Heart left ventricle (tissue), 16 donors: ENCODE measurements at regions not wholly inside any gene's neighbourhood (a gene's known extent, or its start where the extent isn't known, plus 50 kb on each side); places are given as distances from the start of the nearest gene placed in this dataset.

Experiments used
- ATAC-seq, 4 donors: fragments of 200-7000 bp; cut with Tn5 transposase; one replicate each; pipeline ENCODE4 v1.9.1; 2020 to 2022; ENCODE audit warnings: moderate library complexity in 4 of 4, mild to moderate bottlenecking in 3 of 4, moderate number of reproducible peaks in 1 of 4
- DNase-seq, 5 donors: peaks; one replicate each; pipeline ENCODE4 v3.0.0-alpha.2; 2020
- H3K27ac ChIP-seq, 12 donors: fragments of 200-600 bp; sonication (generic) in 4 of 12; one replicate each; pipeline versions ENCODE4 v1.5.0 to v1.8.0; 2016 to 2022; ENCODE audit warnings: mild to moderate bottlenecking in 2 of 12
- H3K27me3 ChIP-seq, 9 donors: fragments of 200-600 bp; sonication (generic) in 2 of 9; one replicate each; pipeline versions ENCODE4 v1.5.1 to v1.8.0; 2016 to 2022; ENCODE audit warnings: mild to moderate bottlenecking in 3 of 9
- H3K36me3 ChIP-seq, 9 donors: fragments of 200-600 bp; sonication (generic) in 2 of 9; one replicate each; pipeline versions ENCODE4 v1.5.0 to v1.8.0; 2018 to 2022; ENCODE audit warnings: mild to moderate bottlenecking in 2 of 9
- H3K4me1 ChIP-seq, 12 donors: fragments of 200-600 bp; sonication (generic) in 4 of 12; one replicate each; pipeline versions ENCODE4 v1.5.0 to v1.8.0; 2016 to 2022; ENCODE audit warnings: mild to moderate bottlenecking in 3 of 12
- H3K4me3 ChIP-seq, 12 donors: fragments of 200-600 bp; sonication (generic) in 4 of 12; one replicate each; pipeline versions ENCODE4 v1.5.0 to v1.8.0; 2017 to 2022; ENCODE audit warnings: mild to moderate bottlenecking in 9 of 12, moderate library complexity in 4 of 12
- H3K9me3 ChIP-seq, 12 donors: fragments of 200-600 bp; sonication (generic) in 4 of 12; one replicate each; pipeline versions ENCODE4 v1.5.0 to v1.8.0; 2016 to 2022; ENCODE audit warnings: mild to moderate bottlenecking in 1 of 12
- POLR2A ChIP-seq, 2 donors: fragments of 450-650 bp; IDR thresholded peaks; one replicate each; pipeline ENCODE4 v1.6.1; 2017; ENCODE audit warnings: antibody characterized with exemption in 2 of 2, mild to moderate bottlenecking in 2 of 2, moderate library complexity in 2 of 2
- WGBS, 4 donors: extraction: QIAGEN DNeasy Blood & Tissue Kit in 2 of 4; methylation state at CpG; one replicate each; pipeline versions ENCODE4 v1.1.5 to v1.1.7; 2013 to 2018; 5-methylcytosine and 5-hydroxymethylcytosine counted together
- intact Hi-C, 10 donors: fragments of 100-400 bp; cut with DNase I; formaldehyde crosslinking; loops; one replicate each; pipeline versions ENCODE4 v1.11.1 to v1.14.2; 2022
- TF ChIP-seq, protein P1 (sequence below), 12 donors: fragments of 200-600 bp; sonication (generic) in 4 of 12; IDR thresholded peaks; one replicate each; pipeline versions ENCODE4 v1.5.0 to v1.8.0; 2018 to 2022; ENCODE audit warnings: antibody characterized with exemption in 12 of 12, mild to moderate bottlenecking in 5 of 12
- donor health status: ischemic (EF 13 %, LVEDD 7.1; RV severe dilation, severe dysfunction).
- donor health status: healthy with polysubstance abuse.
- donor health status: DM: no; HTN: yes; CAD: no.
- donor health status: DM: no; HTN: no; CAD: no.
- donor health status: ischemic (EF 25% LVEDD 6.9; RV normal size, moderate dysfunction).
- donor health status: ischemic (EF 25% LVEDD 5.7; RV mildly dilated, moderate dysfunction).
- donor health status: healthy.
- donor health status: DM: yes; HTN: yes; CAD: no.
- donor health status: ischemic (EF 35%, LVEDD 5.7; RV mildly dilated, moderate dysfunction).
- donor health status: nonischemic (EF 11% LVEDD 7.7; RV severe dilation, severe dysfunction).
- donor health status: DM: yes; HTN: yes; CAD: no.
- donor health status: PGD.
- donor health status: ischemic (EF 29% LVEDD 5.4; RV normal size, mild dysfunction).
- donor health status: nonischemic (EF 23%, LVEDD 6.1; RV moderate dilation, normal function).

DNA sequence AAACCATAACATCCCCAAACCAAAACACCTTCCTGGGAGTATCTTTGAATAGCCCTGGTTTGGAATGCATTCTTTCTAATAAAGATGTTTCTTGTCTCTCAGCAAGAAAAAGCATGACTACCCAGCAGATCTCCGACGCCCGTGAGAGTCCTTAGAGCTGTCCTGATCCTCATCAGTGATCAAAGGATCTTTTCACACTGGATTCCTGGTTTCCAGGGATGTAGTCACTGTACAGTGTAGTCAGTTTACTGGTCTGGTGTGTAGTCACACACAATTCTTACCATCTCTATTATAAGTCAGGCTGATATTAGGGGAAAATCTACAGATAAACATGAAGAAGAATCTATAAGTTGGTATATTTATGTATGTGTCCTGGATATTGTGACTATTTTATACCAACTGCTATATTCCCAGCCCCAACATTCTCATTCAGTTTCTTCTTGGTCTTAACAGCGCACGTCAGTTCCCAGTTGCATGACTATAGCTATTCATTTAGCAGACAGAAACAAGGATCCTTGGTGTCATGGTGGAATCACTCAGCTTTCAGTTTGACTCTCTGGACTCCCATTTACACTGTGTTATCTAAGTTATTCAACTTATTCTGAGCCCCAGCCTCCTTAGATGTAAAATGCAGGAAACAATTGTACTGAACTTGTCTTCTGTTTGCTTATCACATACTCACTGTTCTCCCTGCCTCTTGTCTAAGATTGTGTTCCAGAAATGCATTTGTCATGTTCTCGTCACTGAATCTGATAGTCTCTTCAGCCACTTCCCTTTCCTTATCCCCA is 68.3 kb downstream of the SLIT2 start:
- no peaks in the 10 kb centered on the region for H3K4me1 ChIP-seq
- no peaks in the 10 kb centered on the region for H3K9me3 ChIP-seq
- no peak overlapping the region for H3K27ac ChIP-seq
- TF ChIP-seq POLR2A (IDR thresholded peaks at IDR 0.05) = no peak
- TF ChIP-seq, protein P1, sequence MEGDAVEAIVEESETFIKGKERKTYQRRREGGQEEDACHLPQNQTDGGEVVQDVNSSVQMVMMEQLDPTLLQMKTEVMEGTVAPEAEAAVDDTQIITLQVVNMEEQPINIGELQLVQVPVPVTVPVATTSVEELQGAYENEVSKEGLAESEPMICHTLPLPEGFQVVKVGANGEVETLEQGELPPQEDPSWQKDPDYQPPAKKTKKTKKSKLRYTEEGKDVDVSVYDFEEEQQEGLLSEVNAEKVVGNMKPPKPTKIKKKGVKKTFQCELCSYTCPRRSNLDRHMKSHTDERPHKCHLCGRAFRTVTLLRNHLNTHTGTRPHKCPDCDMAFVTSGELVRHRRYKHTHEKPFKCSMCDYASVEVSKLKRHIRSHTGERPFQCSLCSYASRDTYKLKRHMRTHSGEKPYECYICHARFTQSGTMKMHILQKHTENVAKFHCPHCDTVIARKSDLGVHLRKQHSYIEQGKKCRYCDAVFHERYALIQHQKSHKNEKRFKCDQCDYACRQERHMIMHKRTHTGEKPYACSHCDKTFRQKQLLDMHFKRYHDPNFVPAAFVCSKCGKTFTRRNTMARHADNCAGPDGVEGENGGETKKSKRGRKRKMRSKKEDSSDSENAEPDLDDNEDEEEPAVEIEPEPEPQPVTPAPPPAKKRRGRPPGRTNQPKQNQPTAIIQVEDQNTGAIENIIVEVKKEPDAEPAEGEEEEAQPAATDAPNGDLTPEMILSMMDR (IDR thresholded peaks at IDR 0.05) = no peak
- H3K27me3 ChIP-seq = no peaks in the 10 kb centered on the region
- DNase-seq (no peak), ATAC-seq (no peak)
- 66 to 72% (median 70%) methylated on average over 6 of the region's 6 CpGs for WGBS, 4 donors
- intact Hi-C loops = loop anchor here in 1 of 10 donors (10.0 kb wide), 1 partner anchor 225 kb away; no protein-coding TSS in a partner anchor
- H3K4me3 ChIP-seq = no peak overlapping the region
- no peaks in the 10 kb centered on the region for H3K36me3 ChIP-seq

DNA sequence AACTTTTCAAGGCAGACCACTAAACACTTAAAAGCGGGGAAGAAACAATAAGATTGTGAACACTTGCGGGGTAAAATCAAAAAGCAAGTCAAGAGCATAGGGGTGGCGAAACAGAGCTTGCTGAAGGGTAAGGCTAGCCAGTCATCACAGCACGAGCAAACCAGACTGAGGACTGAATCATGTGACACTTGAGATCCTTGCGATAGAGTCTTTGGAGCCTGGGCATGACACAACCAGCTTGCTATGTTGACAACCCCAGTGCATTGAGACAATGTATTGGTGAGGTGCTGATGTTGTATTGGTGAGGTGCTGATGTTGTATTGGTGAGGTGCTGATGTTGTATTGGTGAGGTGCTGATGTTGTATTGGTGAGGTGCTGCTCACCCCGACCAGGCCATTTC is 72.3 kb downstream of the SLIT2 start:
- intact Hi-C loops = no loop called here
- TF ChIP-seq, protein P1 (IDR thresholded peaks at IDR 0.05) = no peak
- no peak overlapping the region for H3K4me3 ChIP-seq
- H3K27me3 ChIP-seq = no peaks in the 10 kb centered on the region
- DNase-seq (no peak), ATAC-seq (no peak)
- 64 to 74% (median 72%) methylated on average over 6 of the region's 6 CpGs for WGBS, 4 donors
- no peak overlapping the region for H3K27ac ChIP-seq
- H3K36me3 ChIP-seq = no peaks in the 10 kb centered on the region
- H3K9me3 ChIP-seq = no peaks in the 10 kb centered on the region
- H3K4me1 ChIP-seq = peaks cover 0 to 4% (median 0%) of the 10 kb centered on the region in 12 donors

DNA sequence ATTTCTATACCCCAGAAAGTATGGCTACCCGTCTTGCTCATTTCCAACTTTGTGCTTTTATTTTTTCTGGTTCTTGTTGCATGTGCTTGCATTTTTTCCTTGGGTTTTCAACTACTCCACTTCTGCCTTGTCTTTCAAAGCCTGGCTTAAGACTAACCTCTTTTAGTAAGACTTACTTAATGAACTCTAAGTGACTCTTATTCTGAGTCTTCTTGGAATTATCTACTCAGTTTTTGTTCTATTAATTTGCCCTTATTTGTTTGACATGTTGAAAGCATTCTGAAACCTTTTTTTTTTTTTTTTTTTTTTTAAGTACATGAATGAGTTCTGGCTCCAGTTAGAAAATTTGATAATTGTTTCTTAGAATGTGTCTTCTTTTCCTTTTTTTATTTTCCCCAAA is 74.8 kb downstream of the SLIT2 start:
- no peaks in the 10 kb centered on the region for H3K36me3 ChIP-seq
- H3K4me1 ChIP-seq = peaks cover 0 to 4% (median 0%) of the 10 kb centered on the region in 12 donors
- TF ChIP-seq POLR2A (IDR thresholded peaks at IDR 0.05) = no peak
- TF ChIP-seq, protein P1 (IDR thresholded peaks at IDR 0.05) = no peak
- intact Hi-C loops = no loop called here
- no peak for DNase-seq
- H3K27ac ChIP-seq = no peak overlapping the region
- H3K4me3 ChIP-seq = no peak overlapping the region
- 71 to 87% (median 82%) methylated on average over 1 of the region's 1 CpG for WGBS, 4 donors
- ATAC-seq = no peak
- H3K27me3 ChIP-seq = no peaks in the 10 kb centered on the region
- H3K9me3 ChIP-seq = no peaks in the 10 kb centered on the region

DNA sequence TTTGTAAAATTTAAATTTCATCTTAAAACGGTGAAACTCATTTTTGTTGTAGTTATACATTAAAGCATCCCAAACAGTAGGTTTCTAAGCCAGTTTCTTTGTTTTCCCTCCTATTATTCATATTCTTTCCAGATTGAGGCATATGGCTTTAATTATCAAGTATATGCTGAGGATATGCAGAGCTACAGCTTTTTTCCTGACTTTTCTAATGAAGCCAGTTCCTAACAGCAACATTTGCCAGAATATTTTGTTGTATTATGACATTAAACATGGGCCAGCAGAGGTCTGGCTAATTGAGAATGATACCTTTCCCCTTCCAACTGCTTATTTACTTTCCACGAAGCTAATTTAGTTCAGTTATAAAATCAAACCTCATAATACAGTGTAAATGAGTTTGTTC is 75.3 kb downstream of the SLIT2 start:
- intact Hi-C loops = no loop called here
- no peak for DNase-seq
- Histone ChIP-seq H3K4me3 (no peak overlapping the region), H3K4me1 (peaks cover 0 to 4% (median 0%) of the 10 kb centered on the region in 12 donors), H3K36me3 (no peaks in the 10 kb centered on the region), H3K27ac (no peak overlapping the region), H3K27me3 (no peaks in the 10 kb centered on the region), H3K9me3 (no peaks in the 10 kb centered on the region)
- WGBS, 4 donors = 74 to 80% (median 77%) methylated on average over 2 of the region's 2 CpGs
- ATAC-seq = no peak
- TF ChIP-seq POLR2A (IDR thresholded peaks at IDR 0.05) = no peak
- TF ChIP-seq, protein P1 (IDR thresholded peaks at IDR 0.05) = no peak
